B cell (primary cell): ENCODE measurements at regions not wholly inside any gene's neighbourhood (a gene's known extent, or its start where the extent isn't known, plus 50 kb on each side); places are given as distances from the start of the nearest gene placed in this dataset.

Experiments used
- ATAC-seq: fragments of 200-7000 bp; cut with Tn5 transposase; one replicate; pipeline ENCODE4 v1.10.0; 2021; ENCODE audit warnings: low read depth, mild to moderate bottlenecking, moderate number of reproducible peaks, moderate library complexity
- CTCF ChIA-PET: fragments of 350-600 bp; sonication (Branson Sonifier 250); formaldehyde crosslinking; loops from one replicate; lab custom pipeline; 2021; ENCODE audit warnings: antibody characterized with exemption, inconsistent platforms; lab: Charles Lee
- POLR2A ChIA-PET: fragments of 350-600 bp; sonication (Branson Sonifier 250); formaldehyde crosslinking; loops from one replicate; lab custom pipeline; 2021; ENCODE audit warnings: antibody characterized with exemption; lab: Charles Lee
- DNase-seq: peaks from one replicate; pipeline ENCODE4 v3.0.0; 2013
- H2AFZ ChIP-seq: 2 replicates; pipeline ENCODE4 v1.6.1; 2012; ENCODE audit warnings: mild to moderate bottlenecking, low read depth, low read length; ENCODE audit not compliant: insufficient read depth, poor library complexity, severe bottlenecking
- H3K27ac ChIP-seq, 2 donors: 1 replicate in 1 of 2; 2 replicates in 1 of 2; pipeline ENCODE4 v1.5.1; 2012 to 2013; ENCODE audit warnings: low read length in 2 of 2, mild to moderate bottlenecking in 2 of 2, moderate library complexity in 1 of 2
- H3K27me3 ChIP-seq, 4 experiments: fragments of 200-600 bp in 1 of 4; sonication (generic) in 1 of 4; replicated peaks in 1 of 4; 1 replicate in 2 of 4; 2 replicates in 2 of 4; pipeline versions ENCODE4 v1.6.1 to v1.7.0; 2013 to 2016; ENCODE audit warnings: low read length in 3 of 4, mild to moderate bottlenecking in 2 of 4, mixed read lengths in 1 of 4, moderate library complexity in 1 of 4; ENCODE audit not compliant: insufficient read depth in 4 of 4, control insufficient read depth in 3 of 4; ENCODE audit errors: control extremely low read depth in 1 of 4
- H3K36me3 ChIP-seq, 2 experiments: replicated peaks in 1 of 2; 1 replicate in 1 of 2; 2 replicates in 1 of 2; pipeline versions ENCODE4 v1.6.1 to v1.7.1; 2013; ENCODE audit warnings: low read length in 1 of 2; ENCODE audit not compliant: insufficient read depth in 2 of 2, control insufficient read depth in 1 of 2; ENCODE audit errors: control extremely low read depth in 1 of 2, extremely low read depth in 1 of 2
- H3K4me1 ChIP-seq, 2 donors: fragments of 200-600 bp in 1 of 2; sonication (generic) in 1 of 2; 1 replicate in 1 of 2; 2 replicates in 1 of 2; pipeline versions ENCODE4 v1.5.1 to v1.6.1; 2013 to 2017; ENCODE audit warnings: low read length in 2 of 2; ENCODE audit not compliant: control insufficient read depth in 2 of 2, insufficient read depth in 2 of 2
- H3K4me2 ChIP-seq: replicated peaks from 2 replicates; pipeline ENCODE3; 2012; ENCODE audit warnings: mild to moderate bottlenecking, low read depth, low read length; ENCODE audit not compliant: poor library complexity, severe bottlenecking
- H3K4me3 ChIP-seq, 5 experiments: fragments of 200-600 bp in 1 of 5; sonication (generic) in 1 of 5; 1 replicate in 3 of 5; 2 replicates in 2 of 5; pipeline versions ENCODE4 v1.5.1 to v1.7.0; 2011 to 2016; ENCODE audit warnings: low read length in 4 of 5, mild to moderate bottlenecking in 4 of 5, low read depth in 2 of 5, control low read depth in 1 of 5, moderate library complexity in 1 of 5; ENCODE audit not compliant: insufficient read depth in 1 of 5; ENCODE audit errors: control extremely low read depth in 1 of 5, extremely low read depth in 1 of 5
- H3K79me2 ChIP-seq: fragments of 200-600 bp; sonication (generic); one replicate; pipeline ENCODE4 v1.6.0; 2016; ENCODE audit warnings: low read length; ENCODE audit not compliant: control insufficient read depth, insufficient read depth
- H3K9ac ChIP-seq: fragments of 200-600 bp; sonication (generic); 2 replicates; pipeline ENCODE4 v1.6.1; 2017; ENCODE audit warnings: mild to moderate bottlenecking, low read length, moderate library complexity
- H3K9me3 ChIP-seq, 3 donors: one replicate each; pipeline versions ENCODE4 v1.6.1 to v1.7.1; 2013; ENCODE audit warnings: low read length in 2 of 3; ENCODE audit not compliant: control insufficient read depth in 2 of 3, insufficient read depth in 1 of 3; ENCODE audit errors: control extremely low read depth in 1 of 3
- H4K20me1 ChIP-seq: 2 replicates; pipeline ENCODE4 v1.6.0; 2012; ENCODE audit warnings: mild to moderate bottlenecking, low read length; ENCODE audit not compliant: insufficient read depth, control insufficient read depth, poor library complexity, severe bottlenecking
- H3K27ac Mint-ChIP-seq: one replicate; pipeline ENCODE4 v1.8.0; 2021; ENCODE audit warnings: mixed read lengths
- H3K27me3 Mint-ChIP-seq: one replicate; pipeline ENCODE4 v1.8.0; 2021; ENCODE audit warnings: mixed read lengths
- H3K4me1 Mint-ChIP-seq: one replicate; pipeline ENCODE4 v1.8.0; 2021; ENCODE audit warnings: mixed read lengths
- H3K4me3 Mint-ChIP-seq: one replicate; pipeline ENCODE4 v1.8.0; 2021; ENCODE audit warnings: mixed read lengths
- H3K9me3 Mint-ChIP-seq: one replicate; pipeline ENCODE4 v1.8.0; 2022; ENCODE audit warnings: mixed read lengths; ENCODE audit not compliant: insufficient read depth
- CTCF ChIP-seq: fragments of 200-600 bp; IDR thresholded peaks from one replicate; pipeline ENCODE4 v1.8.0; 2022; ENCODE audit warnings: antibody characterized with exemption, mild to moderate bottlenecking
- EZH2 ChIP-seq: IDR thresholded peaks from 2 replicates; pipeline ENCODE4 v1.6.1; 2012; ENCODE audit warnings: borderline replicate concordance, low read depth, mild to moderate bottlenecking, moderate library complexity, low read length; ENCODE audit not compliant: insufficient read depth, poor library complexity, severe bottlenecking
- WGBS: methylation state at CpG from one replicate; pipeline ENCODE4 v1.1.5; 2013; ENCODE audit warnings: missing lambda C conversion rate; ENCODE audit not compliant: insufficient coverage; 5-methylcytosine and 5-hydroxymethylcytosine counted together
- intact Hi-C: fragments of 100-400 bp; cut with micrococcal nuclease; formaldehyde crosslinking; loops from one replicate; pipeline ENCODE4 v1.10.0; 2022

- Mint-ChIP-seq H3K27me3 (peaks cover 54% of the 10 kb centered on the region), H3K4me1 (no peaks in the 10 kb centered on the region), H3K4me3 (no peak overlapping the region), H3K9me3 (peaks cover 2% of the 10 kb centered on the region), H3K27ac (no peak overlapping the region)
- Histone ChIP-seq H3K27me3 (peaks cover 0 to 9% (median 2%) of the 10 kb centered on the region in 4 experiments), H3K9me3 (peaks cover 0 to 10% (median 3%) of the 10 kb centered on the region in 3 donors), H3K36me3 (no peaks in the 10 kb centered on the region), H3K27ac (no peak overlapping the region), H4K20me1 (no peaks in the 10 kb centered on the region), H3K4me1 (no peaks in the 10 kb centered on the region), H3K79me2 (no peaks in the 10 kb centered on the region), H2AFZ (no peak overlapping the region), H3K9ac (no peak overlapping the region), H3K4me2 (no peak overlapping the region), H3K4me3 (no peak overlapping the region)
- POLR2A ChIA-PET: no interaction called here
- intact Hi-C loops: no loop called here
- WGBS: 100% methylated on average over 2 of the region's 3 CpGs
- CTCF ChIA-PET: no interaction called here
- TF ChIP-seq CTCF: no peak
- no peak for TF ChIP-seq EZH2
- no peak for ATAC-seq
- DNase-seq: no peak
Measured at GRCh38 chr5:176178789-176179188, 59.4 kb upstream of the SIMC1 start.

- Histone ChIP-seq H3K9me3 (peaks cover 0 to 7% (median 3%) of the 10 kb centered on the region in 3 donors), H3K4me1 (no peaks in the 10 kb centered on the region), H3K4me3 (no peak overlapping the region), H2AFZ (no peak overlapping the region), H3K4me2 (no peak overlapping the region), H3K27me3 (peaks cover 0 to 9% (median 2%) of the 10 kb centered on the region in 4 experiments), H3K27ac (no peak overlapping the region), H4K20me1 (no peaks in the 10 kb centered on the region), H3K9ac (no peak overlapping the region), H3K36me3 (no peaks in the 10 kb centered on the region), H3K79me2 (no peaks in the 10 kb centered on the region)
- TF ChIP-seq CTCF (no peak), EZH2 (no peak)
- H3K9me3 Mint-ChIP-seq: peaks cover 2% of the 10 kb centered on the region
- peaks cover 56% of the 10 kb centered on the region for H3K27me3 Mint-ChIP-seq
- no peak overlapping the region for H3K4me3 Mint-ChIP-seq
- no peak overlapping the region for H3K27ac Mint-ChIP-seq
- ATAC-seq: no peak
- intact Hi-C loops: no loop called here
- no peak for DNase-seq
- ChIA-PET CTCF (no interaction called here), POLR2A (no interaction called here)
- 100% methylated on average over 1 of the region's 3 CpGs for WGBS
- H3K4me1 Mint-ChIP-seq: no peaks in the 10 kb centered on the region
Measured at GRCh38 chr5:176180339-176180738, 57.9 kb upstream of the SIMC1 start.
